ENCODE measurements at regions not wholly inside any gene's neighbourhood (a gene's known extent, or its start where the extent isn't known, plus 50 kb on each side); places are given as distances from the start of the nearest gene placed in this dataset.

- TF ChIP-seq CTCF (conservative IDR thresholded peaks at IDR 0.05 in 1 of 2, IDR thresholded peaks at IDR 0.05 in 1 of 2; ENCODE audit: low read depth in 1 of 2, low read length in 2 of 2) (no peak), EZH2 (IDR thresholded peaks at IDR 0.05; ENCODE audit: low read length, missing control alignments) (no peak)
These were observed 353.6 kb downstream of the CRPPA start for GRCh38 chr7:16067711-16068110.
